GM12875 (cell line): ENCODE measurements at regions not wholly inside any gene's neighbourhood (a gene's known extent, or its start where the extent isn't known, plus 50 kb on each side); places are given as distances from the start of the nearest gene placed in this dataset.

Experiments
- H3K4me3 ChIP-seq: one replicate; pipeline ENCODE4 v1.5.1; 2011; ENCODE audit warnings: low read depth, low read length, control low read depth
- TF ChIP-seq, protein P1 (sequence below): IDR thresholded peaks from 2 replicates; pipeline ENCODE4 v1.5.1; 2011; ENCODE audit warnings: low read depth, mild to moderate bottlenecking, control low read depth, inconsistent platforms, low read length, moderate library complexity, borderline replicate concordance; ENCODE audit not compliant: insufficient read depth

DNA sequence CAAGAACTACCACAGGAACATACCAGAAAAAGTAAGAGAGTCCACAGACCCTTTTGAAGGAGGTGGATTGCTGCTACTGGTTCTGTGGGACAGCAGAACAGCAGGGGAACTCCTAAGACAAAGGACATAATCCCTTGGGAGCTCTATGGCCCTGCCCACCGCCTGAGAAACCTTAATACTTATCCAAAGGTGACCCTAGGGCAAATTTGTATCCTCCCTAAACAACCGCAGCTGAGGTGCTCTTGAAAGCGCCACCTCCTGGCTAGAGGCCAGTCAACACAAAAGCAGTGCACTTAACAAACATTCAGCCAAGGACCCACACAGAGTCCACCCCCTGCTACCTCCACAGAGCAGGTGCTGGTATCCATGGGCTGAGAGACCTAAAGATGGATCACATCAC, 136.8 kb downstream of the ADAM29 start:
- TF ChIP-seq, protein P1, sequence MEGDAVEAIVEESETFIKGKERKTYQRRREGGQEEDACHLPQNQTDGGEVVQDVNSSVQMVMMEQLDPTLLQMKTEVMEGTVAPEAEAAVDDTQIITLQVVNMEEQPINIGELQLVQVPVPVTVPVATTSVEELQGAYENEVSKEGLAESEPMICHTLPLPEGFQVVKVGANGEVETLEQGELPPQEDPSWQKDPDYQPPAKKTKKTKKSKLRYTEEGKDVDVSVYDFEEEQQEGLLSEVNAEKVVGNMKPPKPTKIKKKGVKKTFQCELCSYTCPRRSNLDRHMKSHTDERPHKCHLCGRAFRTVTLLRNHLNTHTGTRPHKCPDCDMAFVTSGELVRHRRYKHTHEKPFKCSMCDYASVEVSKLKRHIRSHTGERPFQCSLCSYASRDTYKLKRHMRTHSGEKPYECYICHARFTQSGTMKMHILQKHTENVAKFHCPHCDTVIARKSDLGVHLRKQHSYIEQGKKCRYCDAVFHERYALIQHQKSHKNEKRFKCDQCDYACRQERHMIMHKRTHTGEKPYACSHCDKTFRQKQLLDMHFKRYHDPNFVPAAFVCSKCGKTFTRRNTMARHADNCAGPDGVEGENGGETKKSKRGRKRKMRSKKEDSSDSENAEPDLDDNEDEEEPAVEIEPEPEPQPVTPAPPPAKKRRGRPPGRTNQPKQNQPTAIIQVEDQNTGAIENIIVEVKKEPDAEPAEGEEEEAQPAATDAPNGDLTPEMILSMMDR = peak; percentile 21; the same call in 1 of the 2 replicates
- no peak overlapping the region for H3K4me3 ChIP-seq

DNA sequence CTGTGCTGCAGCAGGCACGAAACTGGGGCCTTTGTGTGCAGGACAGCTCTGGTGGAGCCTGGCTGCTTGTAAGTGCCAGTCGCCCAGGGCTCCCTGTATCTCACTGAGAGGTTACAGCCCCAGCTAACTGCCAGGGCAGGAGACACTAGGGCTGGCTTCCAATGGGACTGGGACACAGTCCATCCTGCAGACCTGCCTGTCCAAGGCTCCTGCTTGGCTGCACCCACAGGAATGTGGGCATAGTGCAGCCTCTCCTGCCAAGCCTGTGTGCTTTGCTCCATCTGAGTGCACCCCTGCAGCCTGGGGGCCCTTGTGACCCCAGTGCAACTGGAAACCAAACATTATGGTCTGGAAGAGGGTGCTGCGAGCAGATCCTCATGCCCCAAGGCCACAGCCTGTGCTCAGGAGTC, 144.0 kb downstream of the ADAM29 start:
- TF ChIP-seq, protein P1 = no peak
- H3K4me3 ChIP-seq = no peak overlapping the region

DNA sequence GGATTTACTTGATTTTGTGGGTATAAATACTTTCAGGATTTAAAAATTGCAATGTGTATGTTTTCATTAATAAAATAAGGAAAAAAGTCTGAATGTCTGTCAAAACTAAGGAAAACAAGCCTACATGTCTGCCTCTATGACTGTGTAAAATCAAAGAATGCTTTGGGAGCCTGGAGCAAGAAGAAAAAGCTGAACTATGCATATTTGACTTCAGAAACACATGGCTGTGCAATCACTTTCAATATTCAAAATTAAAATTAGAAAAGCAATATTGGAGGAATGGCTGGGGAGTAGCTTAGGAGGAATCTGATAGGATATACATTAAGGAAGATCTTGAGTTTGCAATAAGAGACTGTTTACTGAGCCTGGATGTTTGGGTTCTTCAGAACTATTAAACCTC, 147.1 kb downstream of the ADAM29 start:
- no peak overlapping the region for H3K4me3 ChIP-seq
- TF ChIP-seq, protein P1 = no peak

DNA sequence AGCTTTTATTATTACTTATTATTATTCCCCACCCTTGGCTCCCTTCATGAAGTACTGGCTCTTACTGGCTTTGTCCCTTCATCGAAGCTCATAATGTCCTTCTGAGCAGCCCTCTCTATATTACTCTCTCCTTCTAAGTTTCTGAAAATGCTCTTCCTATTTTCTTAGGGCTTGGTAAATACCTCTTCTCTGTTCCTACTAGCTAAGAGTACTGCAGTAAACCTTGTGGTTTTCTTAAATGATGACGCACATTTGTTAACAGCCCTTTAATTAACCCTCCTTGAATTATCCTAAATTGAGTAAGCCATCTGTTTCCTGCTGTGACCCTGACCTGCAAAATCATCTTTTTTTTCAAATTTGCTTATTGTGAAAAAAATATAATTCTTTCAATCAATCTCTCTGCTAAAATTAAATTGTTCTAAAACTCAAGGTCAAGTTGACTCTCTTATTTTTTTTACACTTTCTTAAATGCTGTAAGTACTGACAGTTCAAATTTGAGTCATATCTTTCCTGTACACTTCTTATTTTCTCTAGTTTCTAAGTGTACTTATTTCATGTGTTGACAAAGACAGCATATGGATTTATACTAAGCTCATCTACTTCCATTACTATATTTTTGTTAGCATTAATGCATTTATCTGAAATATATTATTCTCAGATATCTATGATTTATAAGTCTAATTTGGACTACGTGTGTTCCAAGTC, 148.9 kb downstream of the ADAM29 start:
- no peak overlapping the region for H3K4me3 ChIP-seq
- TF ChIP-seq, protein P1 = no peak

DNA sequence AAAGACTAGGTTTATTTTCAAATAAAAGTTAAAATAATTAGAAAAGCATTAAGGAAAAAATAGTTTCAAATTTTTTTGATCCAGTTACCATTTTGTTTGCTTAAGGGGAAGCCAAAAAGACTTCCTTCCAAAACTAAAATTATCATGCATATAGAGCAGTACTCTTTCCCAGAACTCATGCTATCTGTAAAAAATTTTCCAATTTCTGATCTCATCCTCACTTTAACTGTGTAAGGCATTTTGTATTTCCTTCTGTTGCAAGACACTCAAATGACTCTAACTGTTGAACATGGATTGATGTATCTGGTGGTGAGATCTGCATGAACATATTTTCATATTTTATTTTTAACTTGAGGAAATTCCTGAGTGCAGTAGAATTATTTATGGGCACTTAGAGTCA, 150.1 kb downstream of the ADAM29 start:
- H3K4me3 ChIP-seq = no peak overlapping the region
- TF ChIP-seq, protein P1 = no peak

DNA sequence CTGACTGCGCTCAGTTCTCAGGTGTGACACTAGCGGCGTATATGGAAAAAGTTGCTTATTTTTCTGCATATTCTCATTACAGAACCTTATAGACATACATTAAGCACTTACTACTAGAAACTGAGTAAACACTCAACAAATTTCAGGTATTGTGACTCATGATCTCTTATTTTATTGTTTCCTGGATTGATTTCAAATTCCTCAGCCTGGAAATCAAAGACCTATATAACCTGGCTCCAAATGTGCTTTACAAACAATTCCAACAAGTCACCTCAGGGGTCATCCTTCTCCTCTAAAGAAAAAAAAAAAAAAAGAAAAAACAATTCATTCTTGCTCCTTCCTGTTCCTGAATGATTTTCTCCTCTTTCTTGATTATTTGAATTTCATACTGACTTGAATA, 152.3 kb downstream of the ADAM29 start:
- H3K4me3 ChIP-seq = no peak overlapping the region
- TF ChIP-seq, protein P1 = no peak

DNA sequence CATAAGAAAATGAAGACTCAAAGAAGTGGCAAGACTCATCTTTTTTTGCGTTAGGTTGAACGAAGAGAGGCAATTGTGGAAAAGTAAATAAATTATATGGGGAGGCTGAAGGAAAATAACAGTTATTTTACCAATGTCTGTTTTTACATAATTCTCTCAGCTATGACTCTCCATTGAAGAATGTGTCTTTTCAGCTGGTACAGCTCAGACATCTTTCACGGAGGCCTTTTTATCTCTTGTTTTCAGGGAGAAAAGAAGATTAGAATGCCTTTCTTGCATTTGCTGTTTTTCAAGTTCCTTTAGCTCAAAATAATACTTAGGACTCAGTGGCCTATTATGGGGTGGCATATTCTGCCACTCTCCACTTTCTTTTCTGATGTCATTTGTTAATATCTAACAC, 153.0 kb downstream of the ADAM29 start:
- TF ChIP-seq, protein P1 = no peak
- H3K4me3 ChIP-seq = no peak overlapping the region
